ENCODE measurements at regions not wholly inside any gene's neighbourhood (a gene's known extent, or its start where the extent isn't known, plus 50 kb on each side); places are given as distances from the start of the nearest gene placed in this dataset.

DNA sequence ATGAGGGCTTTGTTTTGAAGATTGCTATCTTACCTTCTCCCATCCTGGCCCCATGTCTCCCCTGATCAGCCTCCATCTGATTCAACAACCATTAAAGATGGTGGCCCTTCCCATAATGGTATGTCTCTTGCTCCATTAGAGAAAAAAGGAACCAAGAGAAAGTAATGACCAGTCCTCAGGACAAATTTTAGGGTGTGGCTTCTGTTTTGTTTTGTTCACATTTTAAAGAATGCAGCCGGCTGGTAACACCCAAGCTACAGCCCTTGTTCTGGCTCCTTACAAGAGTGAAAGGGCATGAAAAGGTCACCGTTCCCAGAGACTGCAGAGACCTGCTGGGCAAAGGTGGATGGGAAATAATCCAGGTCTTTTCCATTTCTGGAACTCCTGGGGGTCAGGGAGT lies 287.9 kb upstream of the NEBL start:
- no peaks in the 10 kb centered on the region for H3K9me3 ChIP-seq (replicated peaks; ENCODE audit: low read length)
- H3K4me1 ChIP-seq (ENCODE audit: control insufficient read depth, insufficient read depth, low read length), result peaks cover 26% of the 10 kb centered on the region
- H3K4me2 ChIP-seq (ENCODE audit: low read length), result no peak overlapping the region
- H3K27me3 ChIP-seq (ENCODE audit: control insufficient read depth, insufficient read depth, low read length), result no peaks in the 10 kb centered on the region
- no peak overlapping the region for H3K9ac ChIP-seq (ENCODE audit: low read depth, low read length)
- H3K4me3 ChIP-seq (ENCODE audit: low read length), result no peak overlapping the region
- no peaks in the 10 kb centered on the region for H3K36me3 ChIP-seq (ENCODE audit: insufficient read depth, low read length)

DNA sequence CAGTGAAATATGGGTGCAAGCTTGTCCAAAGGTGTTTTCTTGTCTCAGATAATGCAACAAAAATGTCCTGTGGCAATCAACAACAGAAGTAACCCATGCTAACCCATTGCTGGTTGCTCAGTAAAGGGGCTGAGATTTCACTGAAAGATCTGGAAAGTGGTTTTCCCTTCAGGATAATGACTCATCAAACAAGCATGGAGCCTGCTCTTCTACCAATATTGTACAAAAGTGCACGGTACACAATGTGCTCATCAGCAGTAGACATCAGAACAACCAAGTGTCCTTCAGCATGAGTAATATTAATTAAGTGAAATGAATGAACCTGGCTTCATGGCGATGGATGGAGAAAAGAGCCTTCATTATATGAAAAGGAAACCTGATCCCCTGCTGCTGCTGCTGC lies 287.1 kb upstream of the NEBL start:
- no peaks in the 10 kb centered on the region for H3K27me3 ChIP-seq (ENCODE audit: control insufficient read depth, insufficient read depth, low read length)
- H3K9me3 ChIP-seq (replicated peaks; ENCODE audit: low read length), result no peaks in the 10 kb centered on the region
- no peak overlapping the region for H3K9ac ChIP-seq (ENCODE audit: low read depth, low read length)
- H3K36me3 ChIP-seq (ENCODE audit: insufficient read depth, low read length), result no peaks in the 10 kb centered on the region
- H3K4me2 ChIP-seq (ENCODE audit: low read length), result peak overlapping the region; percentile 2
- peaks cover 26% of the 10 kb centered on the region for H3K4me1 ChIP-seq (ENCODE audit: control insufficient read depth, insufficient read depth, low read length)
- H3K4me3 ChIP-seq (ENCODE audit: low read length), result no peak overlapping the region

DNA sequence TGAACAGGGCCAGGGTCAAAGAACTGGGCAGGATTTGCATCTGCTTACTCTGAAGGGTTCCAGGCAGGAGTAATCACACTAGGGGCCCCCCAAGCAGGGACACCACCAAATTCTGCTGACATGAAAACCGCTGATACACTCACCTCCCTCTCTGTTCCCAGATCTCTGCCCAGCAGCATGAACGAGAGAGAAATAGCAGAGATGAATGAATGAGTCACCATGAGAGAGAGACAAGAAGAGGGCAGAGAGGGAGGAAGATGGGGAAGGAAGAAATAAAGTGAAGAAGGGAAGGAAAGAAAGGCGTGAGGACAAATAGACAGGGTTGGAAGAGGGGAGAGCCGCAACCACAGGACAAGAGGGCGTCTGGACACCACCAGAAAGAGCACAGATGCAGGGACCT lies 285.9 kb upstream of the NEBL start:
- Histone ChIP-seq H3K9me3 (replicated peaks; ENCODE audit: low read length) (no peaks in the 10 kb centered on the region), H3K36me3 (ENCODE audit: insufficient read depth, low read length) (no peaks in the 10 kb centered on the region), H3K4me3 (ENCODE audit: low read length) (no peak overlapping the region), H3K4me2 (ENCODE audit: low read length) (no peak overlapping the region), H3K9ac (ENCODE audit: low read depth, low read length) (no peak overlapping the region), H3K27me3 (ENCODE audit: control insufficient read depth, insufficient read depth, low read length) (no peaks in the 10 kb centered on the region), H3K4me1 (ENCODE audit: control insufficient read depth, insufficient read depth, low read length) (peaks cover 26% of the 10 kb centered on the region)

DNA sequence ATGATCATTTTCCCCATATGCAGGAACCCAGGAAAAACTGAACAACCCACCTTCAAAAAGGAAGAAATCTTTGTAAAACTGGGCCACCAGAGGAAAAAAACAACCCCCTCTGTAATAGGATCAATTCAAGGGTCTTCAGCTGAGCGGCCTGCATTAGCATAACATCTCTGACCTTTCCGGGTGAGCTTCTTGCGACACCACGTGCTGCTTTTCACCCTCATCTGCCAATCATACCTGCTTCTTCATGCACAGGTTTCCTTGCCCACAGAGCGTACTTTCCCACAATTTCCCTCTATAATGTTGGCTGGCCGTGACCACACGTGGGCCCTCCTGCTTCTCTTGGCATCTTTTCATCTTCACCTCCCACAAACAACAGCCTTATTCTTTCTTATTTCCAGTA lies 284.3 kb upstream of the NEBL start:
- Histone ChIP-seq H3K9me3 (replicated peaks; ENCODE audit: low read length) (no peaks in the 10 kb centered on the region), H3K27me3 (ENCODE audit: control insufficient read depth, insufficient read depth, low read length) (no peaks in the 10 kb centered on the region), H3K36me3 (ENCODE audit: insufficient read depth, low read length) (no peaks in the 10 kb centered on the region), H3K4me1 (ENCODE audit: control insufficient read depth, insufficient read depth, low read length) (peaks cover 26% of the 10 kb centered on the region), H3K4me3 (ENCODE audit: low read length) (no peak overlapping the region), H3K9ac (ENCODE audit: low read depth, low read length) (no peak overlapping the region), H3K4me2 (ENCODE audit: low read length) (no peak overlapping the region)

DNA sequence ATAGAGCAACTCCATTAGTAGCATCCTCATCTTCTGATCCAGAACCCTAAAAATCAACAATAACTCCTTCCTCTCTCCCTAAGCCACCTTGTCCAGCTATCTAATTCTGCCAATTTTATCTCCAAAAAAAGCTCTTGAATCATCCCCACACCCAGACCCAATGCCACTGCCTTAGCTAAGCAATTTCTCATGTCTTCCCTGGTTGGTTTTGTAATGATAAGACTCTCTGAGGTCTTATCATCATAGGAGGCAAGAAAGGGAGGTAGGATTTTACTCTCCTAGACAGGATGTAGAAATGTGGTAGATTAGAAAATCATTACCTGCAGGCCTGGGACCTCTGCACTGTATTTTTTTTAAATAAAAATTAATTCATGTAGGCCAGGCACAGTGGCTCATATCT lies 283.5 kb upstream of the NEBL start:
- Histone ChIP-seq H3K9ac (ENCODE audit: low read depth, low read length) (no peak overlapping the region), H3K36me3 (ENCODE audit: insufficient read depth, low read length) (no peaks in the 10 kb centered on the region), H3K9me3 (replicated peaks; ENCODE audit: low read length) (no peaks in the 10 kb centered on the region), H3K4me1 (ENCODE audit: control insufficient read depth, insufficient read depth, low read length) (peaks cover 26% of the 10 kb centered on the region), H3K4me2 (ENCODE audit: low read length) (no peak overlapping the region), H3K4me3 (ENCODE audit: low read length) (no peak overlapping the region), H3K27me3 (ENCODE audit: control insufficient read depth, insufficient read depth, low read length) (no peaks in the 10 kb centered on the region)

DNA sequence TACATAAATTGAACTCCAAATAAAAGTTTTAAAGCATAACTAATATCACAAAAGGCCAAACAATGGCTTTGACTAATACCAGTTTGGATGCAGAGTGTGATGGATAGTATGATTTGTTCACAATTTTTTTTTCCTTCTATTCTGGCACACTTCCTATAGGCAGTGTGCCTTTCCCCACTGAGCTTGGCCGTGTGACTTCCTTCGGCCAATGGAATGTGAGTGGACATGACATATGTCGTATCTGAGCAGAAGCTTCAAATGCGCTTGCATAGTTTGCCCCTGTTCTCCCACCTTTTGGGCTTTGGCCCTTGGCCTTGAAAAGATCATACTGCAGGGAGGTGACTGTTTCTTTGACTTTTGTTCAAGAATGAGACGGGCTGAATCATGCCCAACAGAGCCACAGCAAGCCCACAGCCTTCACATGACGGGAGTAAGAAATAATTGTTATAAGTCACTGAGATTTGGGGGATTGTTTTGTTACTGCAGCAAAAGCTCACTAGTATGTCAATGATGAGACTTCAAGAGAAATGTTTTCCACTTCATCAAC lies 279.9 kb upstream of the NEBL start:
- Histone ChIP-seq H3K27me3 (ENCODE audit: control insufficient read depth, insufficient read depth, low read length) (no peaks in the 10 kb centered on the region), H3K9me3 (replicated peaks; ENCODE audit: low read length) (no peaks in the 10 kb centered on the region), H3K4me2 (ENCODE audit: low read length) (no peak overlapping the region), H3K9ac (ENCODE audit: low read depth, low read length) (no peak overlapping the region), H3K4me1 (ENCODE audit: control insufficient read depth, insufficient read depth, low read length) (peaks cover 9% of the 10 kb centered on the region), H3K4me3 (ENCODE audit: low read length) (no peak overlapping the region), H3K36me3 (ENCODE audit: insufficient read depth, low read length) (no peaks in the 10 kb centered on the region)

DNA sequence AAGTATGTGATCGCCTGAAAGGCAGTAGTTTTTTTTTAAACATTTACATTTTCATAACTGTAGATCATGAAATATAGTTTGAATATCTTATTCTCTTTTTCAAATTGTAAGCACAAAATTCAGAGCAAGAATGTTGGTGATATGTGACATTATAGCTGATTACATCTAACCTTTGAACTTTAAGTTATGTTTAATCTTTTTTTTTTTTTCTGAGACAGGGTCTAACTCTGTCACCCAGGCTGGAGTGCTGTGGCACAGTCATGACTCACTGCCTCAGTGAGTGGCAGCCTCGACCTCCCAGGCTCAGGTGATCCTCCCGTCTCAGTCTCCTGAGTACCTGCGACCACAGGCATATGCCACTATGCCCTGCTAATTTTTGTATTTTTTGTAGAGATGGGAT lies 278.7 kb upstream of the NEBL start:
- Histone ChIP-seq H3K9me3 (replicated peaks; ENCODE audit: low read length) (no peaks in the 10 kb centered on the region), H3K4me1 (ENCODE audit: control insufficient read depth, insufficient read depth, low read length) (peaks cover 9% of the 10 kb centered on the region), H3K9ac (ENCODE audit: low read depth, low read length) (no peak overlapping the region), H3K4me2 (ENCODE audit: low read length) (no peak overlapping the region), H3K4me3 (ENCODE audit: low read length) (no peak overlapping the region), H3K36me3 (ENCODE audit: insufficient read depth, low read length) (no peaks in the 10 kb centered on the region), H3K27me3 (ENCODE audit: control insufficient read depth, insufficient read depth, low read length) (no peaks in the 10 kb centered on the region)

DNA sequence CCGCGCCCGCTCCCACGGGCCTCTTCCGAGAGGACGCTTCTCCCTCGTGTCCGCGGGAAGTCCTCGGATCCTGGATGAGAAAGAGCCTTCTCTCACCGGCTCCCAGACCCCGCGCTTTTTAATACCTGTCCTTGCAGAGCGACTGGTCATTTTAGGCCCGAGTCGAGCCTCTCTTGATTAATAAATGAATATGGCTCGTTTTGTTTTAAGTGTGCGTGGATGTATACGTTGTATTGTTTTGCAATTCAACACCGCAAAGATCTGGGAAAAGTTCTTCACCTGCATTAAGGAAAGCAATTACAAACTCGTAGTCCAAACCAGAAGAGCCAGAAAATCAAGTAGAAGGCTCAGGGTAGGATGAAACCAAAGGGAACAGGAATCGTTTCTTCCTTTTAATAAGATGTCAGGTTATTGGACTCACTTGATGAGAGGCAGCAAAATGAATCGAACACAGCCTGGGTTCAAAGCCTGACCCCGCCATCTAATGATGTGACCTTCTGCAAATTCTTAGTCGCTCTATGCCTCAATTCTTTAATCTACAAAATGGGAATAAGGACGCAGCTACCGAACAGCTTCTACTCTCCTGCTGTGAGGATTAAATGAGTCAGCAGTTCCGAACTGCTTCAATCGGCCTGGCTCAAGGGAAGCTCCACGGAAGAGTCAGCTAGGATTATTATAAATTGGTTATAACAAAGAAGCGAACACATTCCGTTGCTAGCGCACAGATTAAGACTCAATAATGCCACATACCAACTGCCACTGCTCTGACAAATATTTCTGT lies 277.8 kb upstream of the NEBL start:
- Histone ChIP-seq H3K4me1 (ENCODE audit: control insufficient read depth, insufficient read depth, low read length) (peaks cover 9% of the 10 kb centered on the region), H3K9ac (ENCODE audit: low read depth, low read length) (no peak overlapping the region), H3K27me3 (ENCODE audit: control insufficient read depth, insufficient read depth, low read length) (no peaks in the 10 kb centered on the region), H3K4me2 (ENCODE audit: low read length) (peak overlapping the region; percentile 94), H3K9me3 (replicated peaks; ENCODE audit: low read length) (no peaks in the 10 kb centered on the region), H3K4me3 (ENCODE audit: low read length) (peak overlapping the region; percentile 72), H3K36me3 (ENCODE audit: insufficient read depth, low read length) (no peaks in the 10 kb centered on the region)

DNA sequence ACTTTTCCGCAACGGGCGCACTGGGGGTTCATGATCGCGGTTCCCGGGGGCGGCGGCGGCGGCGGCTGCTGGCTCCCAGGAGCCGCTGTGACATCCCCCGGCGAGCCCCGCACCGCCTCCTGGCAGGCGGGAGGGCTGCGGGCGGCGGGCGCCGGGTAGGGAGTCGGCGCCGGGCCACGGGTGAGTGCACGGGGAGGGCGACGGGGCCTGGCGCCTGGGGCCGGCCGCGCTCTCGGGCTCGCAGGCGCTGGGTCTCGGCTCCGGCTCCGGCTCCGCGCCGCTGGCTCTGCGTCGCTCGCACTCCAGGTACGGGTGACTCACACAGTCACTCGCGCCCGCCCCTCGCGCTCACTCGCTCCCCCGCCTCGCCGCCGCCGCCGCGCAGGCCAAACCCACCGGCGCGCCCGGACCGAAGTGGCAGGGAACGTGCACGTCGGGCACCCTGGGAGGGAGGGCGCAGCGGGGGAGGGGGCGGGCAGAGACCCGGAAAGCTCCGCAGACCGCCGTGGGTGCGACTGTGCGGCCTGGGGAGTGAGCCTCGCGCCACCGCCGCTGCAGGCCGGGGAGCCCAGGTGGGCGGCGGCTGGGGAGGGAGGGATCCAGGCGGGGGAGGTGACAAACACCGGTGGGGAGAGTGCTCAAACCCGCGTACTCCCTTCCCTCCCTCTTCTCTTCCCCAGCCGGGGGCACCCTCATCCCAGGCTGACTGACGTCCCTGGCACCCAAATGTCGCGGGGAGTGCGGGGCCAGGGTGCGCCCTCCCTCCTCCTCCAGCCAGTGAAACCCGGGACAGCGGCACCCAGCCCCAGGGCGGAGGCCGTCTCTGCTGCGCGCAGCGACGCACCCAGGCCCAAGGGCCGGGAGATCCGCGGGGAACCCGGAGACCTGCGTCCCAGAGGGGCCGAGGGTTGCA lies 276.9 kb upstream of the NEBL start:
- Histone ChIP-seq H3K4me2 (ENCODE audit: low read length) (peak overlapping the region; percentile 94), H3K27me3 (ENCODE audit: control insufficient read depth, insufficient read depth, low read length) (no peaks in the 10 kb centered on the region), H3K4me1 (ENCODE audit: control insufficient read depth, insufficient read depth, low read length) (peaks cover 9% of the 10 kb centered on the region), H3K4me3 (ENCODE audit: low read length) (peak overlapping the region; percentile 72), H3K36me3 (ENCODE audit: insufficient read depth, low read length) (no peaks in the 10 kb centered on the region), H3K9me3 (replicated peaks; ENCODE audit: low read length) (no peaks in the 10 kb centered on the region), H3K9ac (ENCODE audit: low read depth, low read length) (peak overlapping the region; percentile 18)

DNA sequence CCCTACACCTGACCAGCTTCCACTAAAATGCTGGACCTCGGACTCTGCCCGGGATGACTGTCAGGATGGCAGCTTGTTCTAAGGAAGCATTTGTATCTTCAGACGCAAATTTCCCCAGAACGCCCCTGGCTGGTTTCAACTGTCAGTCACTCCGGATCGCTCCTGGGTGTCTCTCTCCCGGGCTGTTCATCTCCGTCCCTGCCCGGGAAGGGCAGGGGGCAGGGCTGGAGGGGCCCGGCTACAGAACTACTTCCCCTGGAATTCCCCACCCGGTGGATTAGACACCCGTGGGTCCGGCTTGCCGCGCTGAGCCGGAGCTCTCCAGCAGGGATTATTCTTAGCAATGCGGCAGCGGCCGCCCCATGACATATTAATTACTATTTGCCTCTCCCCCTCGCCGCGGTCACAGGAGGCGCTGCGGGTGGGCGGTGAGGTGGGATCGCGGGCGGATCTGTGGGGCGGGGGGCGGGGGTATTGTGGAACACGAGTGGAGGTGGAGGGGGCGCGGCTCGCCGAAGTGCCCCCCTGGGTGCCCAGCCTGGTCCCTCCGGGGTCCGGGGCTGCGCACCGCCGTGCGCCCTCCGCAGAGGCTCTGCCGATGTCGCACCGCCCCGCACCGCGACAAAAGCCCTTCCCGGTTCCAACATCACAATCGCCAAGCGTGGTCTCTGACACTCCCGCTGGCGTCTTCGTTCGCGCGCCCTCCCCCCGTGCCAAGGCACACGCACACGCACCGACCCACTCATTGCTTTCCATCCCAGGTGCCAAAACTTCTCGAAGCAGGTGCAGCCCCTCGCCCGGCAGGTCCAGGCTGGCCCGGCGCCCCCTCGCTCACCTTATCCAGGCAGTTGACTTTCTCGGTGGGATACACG lies 276.1 kb upstream of the NEBL start:
- H3K4me3 ChIP-seq (ENCODE audit: low read length), result peak overlapping the region; percentile 72

DNA sequence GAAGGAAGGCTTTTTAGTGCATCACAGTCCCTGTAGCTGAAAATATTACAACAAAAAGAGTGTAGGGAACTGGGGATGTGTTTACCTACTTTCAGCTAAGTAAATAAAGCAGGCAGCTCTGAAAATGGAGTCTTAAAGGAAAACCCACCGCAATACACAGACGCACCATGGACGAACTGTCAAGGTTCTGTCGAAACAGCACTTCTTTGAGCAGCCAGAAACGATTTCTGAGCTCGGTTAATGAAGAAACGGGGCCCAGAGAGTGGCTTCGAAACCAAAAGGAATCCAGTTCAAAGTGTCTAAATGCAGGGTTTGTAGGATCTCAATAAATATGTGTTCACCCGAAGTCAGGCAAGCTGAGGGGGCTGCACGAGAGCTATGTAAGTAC lies 275.4 kb upstream of the NEBL start:
- Histone ChIP-seq H3K4me3 (ENCODE audit: low read length) (peak overlapping the region; percentile 72), H3K27me3 (ENCODE audit: control insufficient read depth, insufficient read depth, low read length) (no peaks in the 10 kb centered on the region), H3K4me1 (ENCODE audit: control insufficient read depth, insufficient read depth, low read length) (peaks cover 9% of the 10 kb centered on the region), H3K9ac (ENCODE audit: low read depth, low read length) (no peak overlapping the region), H3K36me3 (ENCODE audit: insufficient read depth, low read length) (no peaks in the 10 kb centered on the region), H3K9me3 (replicated peaks; ENCODE audit: low read length) (no peaks in the 10 kb centered on the region), H3K4me2 (ENCODE audit: low read length) (peak overlapping the region; percentile 94)

More for the DNA sequence above, 276.1 kb upstream of the NEBL start:
- Histone ChIP-seq H3K9me3 (replicated peaks; ENCODE audit: low read length) (no peaks in the 10 kb centered on the region), H3K9ac (ENCODE audit: low read depth, low read length) (peak overlapping the region; percentile 18), H3K36me3 (ENCODE audit: insufficient read depth, low read length) (no peaks in the 10 kb centered on the region), H3K27me3 (ENCODE audit: control insufficient read depth, insufficient read depth, low read length) (no peaks in the 10 kb centered on the region), H3K4me2 (ENCODE audit: low read length) (peak overlapping the region; percentile 94), H3K4me1 (ENCODE audit: control insufficient read depth, insufficient read depth, low read length) (peaks cover 9% of the 10 kb centered on the region)
